ENCODE measurements at regions not wholly inside any gene's neighbourhood (a gene's known extent, or its start where the extent isn't known, plus 50 kb on each side); places are given as distances from the start of the nearest gene placed in this dataset.
"Not testable (repeated sequence)": the region's sequence is repeated elsewhere in the genome, so short reads cannot be mapped to it uniquely, and the experiment has no call there.

- H3K27ac ChIP-seq; H3K4me1 ChIP-seq; H3K36me3 ChIP-seq; H3K9me3 ChIP-seq; H3K27me3 ChIP-seq; intact Hi-C loops (cut with DNase I; ENCODE audit: low total_unique reads): not testable (repeated sequence)
- peak overlapping the region; percentile 18 to 41 for H3K4me3 ChIP-seq
- peak in 1 of 2 donors; percentile 31 for DNase-seq
Observed at GRCh38 chr9:63450836-63451235, 1834.2 kb downstream of the FOXD4L5 start.

GRCh38 chr9:63425123-63425522, 1859.9 kb downstream of the FOXD4L5 start:
- DNase-seq; H3K4me3 ChIP-seq; H3K27ac ChIP-seq; H3K27me3 ChIP-seq; H3K4me1 ChIP-seq; H3K36me3 ChIP-seq; intact Hi-C loops (cut with DNase I; ENCODE audit: low total_unique reads); H3K9me3 ChIP-seq: not testable (repeated sequence)

- H3K27ac ChIP-seq; H3K9me3 ChIP-seq; intact Hi-C loops (cut with DNase I; ENCODE audit: low total_unique reads); DNase-seq; H3K4me3 ChIP-seq; H3K27me3 ChIP-seq; H3K36me3 ChIP-seq; H3K4me1 ChIP-seq: not testable (repeated sequence)
Observed at GRCh38 chr9:63390897-63391296, 1894.1 kb downstream of the FOXD4L5 start.

- intact Hi-C loops (cut with DNase I; ENCODE audit: low total_unique reads); H3K9me3 ChIP-seq; H3K4me1 ChIP-seq; H3K27me3 ChIP-seq; H3K36me3 ChIP-seq; H3K27ac ChIP-seq; DNase-seq: not testable (repeated sequence)
- peak overlapping the region in 1 of 2 donors; percentile 30 for H3K4me3 ChIP-seq
Observed at GRCh38 chr9:63385479-63385878, 1899.5 kb downstream of the FOXD4L5 start.

- H3K4me1 ChIP-seq; H3K27ac ChIP-seq; H3K9me3 ChIP-seq; H3K4me3 ChIP-seq; H3K27me3 ChIP-seq; intact Hi-C loops (cut with DNase I; ENCODE audit: low total_unique reads); H3K36me3 ChIP-seq: not testable (repeated sequence)
- peak in 1 of 2 donors; percentile 20 for DNase-seq
Observed at GRCh38 chr9:63379864-63380263, 1905.1 kb downstream of the FOXD4L5 start.

- not testable (repeated sequence) for H3K4me1 ChIP-seq
Observed at GRCh38 chr9:63354219-63354618, 1930.8 kb downstream of the FOXD4L5 start.

GRCh38 chr9:63347347-63347746, 1937.7 kb downstream of the FOXD4L5 start:
- H3K27me3 ChIP-seq; DNase-seq; H3K4me1 ChIP-seq; H3K4me3 ChIP-seq; H3K36me3 ChIP-seq; intact Hi-C loops (cut with DNase I; ENCODE audit: low total_unique reads); H3K9me3 ChIP-seq; H3K27ac ChIP-seq: not testable (repeated sequence)

More at GRCh38 chr9:63354219-63354618, 1930.8 kb downstream of the FOXD4L5 start:
- H3K9me3 ChIP-seq; intact Hi-C loops (cut with DNase I; ENCODE audit: low total_unique reads); H3K4me3 ChIP-seq; DNase-seq; H3K36me3 ChIP-seq; H3K27ac ChIP-seq; H3K27me3 ChIP-seq: not testable (repeated sequence)

GRCh38 chr9:63346310-63347048, 1938.5 kb downstream of the FOXD4L5 start:
- H3K4me1 ChIP-seq; H3K27me3 ChIP-seq; H3K36me3 ChIP-seq; H3K9me3 ChIP-seq; H3K27ac ChIP-seq; intact Hi-C loops (cut with DNase I; ENCODE audit: low total_unique reads); H3K4me3 ChIP-seq: not testable (repeated sequence)
- peak; percentile 47 to 71 for DNase-seq

- H3K27me3 ChIP-seq; H3K4me1 ChIP-seq; H3K36me3 ChIP-seq; intact Hi-C loops (cut with DNase I; ENCODE audit: low total_unique reads); H3K9me3 ChIP-seq; H3K27ac ChIP-seq; DNase-seq; H3K4me3 ChIP-seq: not testable (repeated sequence)
Observed at GRCh38 chr9:63344408-63344807, 1940.6 kb downstream of the FOXD4L5 start.

GRCh38 chr9:63342528-63342927, 1942.5 kb downstream of the FOXD4L5 start:
- DNase-seq; H3K4me1 ChIP-seq; intact Hi-C loops (cut with DNase I; ENCODE audit: low total_unique reads); H3K4me3 ChIP-seq; H3K9me3 ChIP-seq; H3K27ac ChIP-seq; H3K36me3 ChIP-seq; H3K27me3 ChIP-seq: not testable (repeated sequence)

- H3K4me3 ChIP-seq; H3K9me3 ChIP-seq; intact Hi-C loops (cut with DNase I; ENCODE audit: low total_unique reads); H3K36me3 ChIP-seq; H3K27me3 ChIP-seq: not testable (repeated sequence)
- H3K4me1 ChIP-seq, result peaks cover 0 to 12% (median 5%) of the 10 kb centered on the region in 4 donors
- H3K27ac ChIP-seq, result peak overlapping the region; percentile 62 to 75
- DNase-seq, result peak in 1 of 2 donors; percentile 22
Observed at GRCh38 chr9:63337899-63338604, 1947.0 kb downstream of the FOXD4L5 start.

GRCh38 chr9:63335286-63335685, 1949.7 kb downstream of the FOXD4L5 start:
- intact Hi-C loops (cut with DNase I; ENCODE audit: low total_unique reads); H3K27me3 ChIP-seq; H3K36me3 ChIP-seq; H3K27ac ChIP-seq; H3K9me3 ChIP-seq; H3K4me3 ChIP-seq: not testable (repeated sequence)
- H3K4me1 ChIP-seq, result peaks cover 0 to 16% (median 5%) of the 10 kb centered on the region in 4 donors
- DNase-seq, result peak in 1 of 2 donors; percentile 23

GRCh38 chr9:63334187-63334586, 1950.8 kb downstream of the FOXD4L5 start:
- peak; percentile 27 to 78 for DNase-seq

GRCh38 chr9:63333083-63333482, 1951.9 kb downstream of the FOXD4L5 start:
- H3K4me1 ChIP-seq, result peaks cover 0 to 10% (median 0%) of the 10 kb centered on the region in 4 donors
- H3K9me3 ChIP-seq; H3K36me3 ChIP-seq; intact Hi-C loops (cut with DNase I; ENCODE audit: low total_unique reads); H3K4me3 ChIP-seq; DNase-seq; H3K27me3 ChIP-seq; H3K27ac ChIP-seq: not testable (repeated sequence)

More at GRCh38 chr9:63334187-63334586, 1950.8 kb downstream of the FOXD4L5 start:
- H3K9me3 ChIP-seq; H3K27ac ChIP-seq; intact Hi-C loops (cut with DNase I; ENCODE audit: low total_unique reads); H3K4me3 ChIP-seq; H3K27me3 ChIP-seq; H3K36me3 ChIP-seq: not testable (repeated sequence)
- H3K4me1 ChIP-seq, result peaks cover 0 to 16% (median 5%) of the 10 kb centered on the region in 4 donors
